ENCODE measurements at regions not wholly inside any gene's neighbourhood (a gene's known extent, or its start where the extent isn't known, plus 50 kb on each side); places are given as distances from the start of the nearest gene placed in this dataset.

DNA sequence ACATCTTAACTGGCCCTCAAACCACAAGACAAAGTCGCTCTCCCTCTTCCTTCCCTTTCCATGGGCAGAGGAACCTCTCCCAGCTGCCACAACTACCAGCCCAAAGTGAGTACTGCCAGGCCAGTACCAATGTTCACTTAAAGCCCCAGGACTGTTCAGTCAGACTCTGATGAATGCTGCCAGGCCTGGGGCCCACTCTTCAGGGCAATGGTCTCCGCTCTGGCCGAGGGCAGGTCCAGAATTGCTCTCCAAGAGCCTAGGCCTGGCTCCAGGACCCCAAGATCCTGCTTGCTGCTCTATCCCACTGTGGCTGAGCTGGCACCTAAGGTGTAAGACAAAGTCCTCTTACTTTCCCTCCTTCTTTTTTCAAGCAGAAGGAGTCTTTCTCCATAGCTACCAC, 790.9 kb downstream of the KLHL13 start:
- H3K4me1 ChIP-seq (ENCODE audit: insufficient read depth, low read length) = peaks cover 3% of the 10 kb centered on the region; the same call in 1 of the 2 replicates
- no peak overlapping the region for H2BK15ac ChIP-seq (ENCODE audit: low read depth, low read length)
- no peak overlapping the region for H2BK12ac ChIP-seq (ENCODE audit: insufficient read length, low read depth, low read length)
- H2BK5ac ChIP-seq (ENCODE audit: insufficient read length, low read length) = no peak overlapping the region
- Mint-ChIP-seq H3K4me3 (no peak overlapping the region), H3K27me3 (ENCODE audit: low read depth) (peaks cover 29% of the 10 kb centered on the region), H3K27ac (no peak overlapping the region), H3K9me3 (peaks cover 50 to 52% of the 10 kb centered on the region in 2 experiments), H3K36me3 (ENCODE audit: insufficient read depth in 1 of 3, low read depth in 3 of 3) (peaks cover 32 to 70% (median 37%) of the 10 kb centered on the region in 3 experiments), H3K4me1 (peaks cover 27 to 29% of the 10 kb centered on the region in 2 experiments)
- no peak overlapping the region for H3K18ac ChIP-seq (ENCODE audit: insufficient read length, low read depth, low read length)
- TF ChIP-seq, protein P1, sequence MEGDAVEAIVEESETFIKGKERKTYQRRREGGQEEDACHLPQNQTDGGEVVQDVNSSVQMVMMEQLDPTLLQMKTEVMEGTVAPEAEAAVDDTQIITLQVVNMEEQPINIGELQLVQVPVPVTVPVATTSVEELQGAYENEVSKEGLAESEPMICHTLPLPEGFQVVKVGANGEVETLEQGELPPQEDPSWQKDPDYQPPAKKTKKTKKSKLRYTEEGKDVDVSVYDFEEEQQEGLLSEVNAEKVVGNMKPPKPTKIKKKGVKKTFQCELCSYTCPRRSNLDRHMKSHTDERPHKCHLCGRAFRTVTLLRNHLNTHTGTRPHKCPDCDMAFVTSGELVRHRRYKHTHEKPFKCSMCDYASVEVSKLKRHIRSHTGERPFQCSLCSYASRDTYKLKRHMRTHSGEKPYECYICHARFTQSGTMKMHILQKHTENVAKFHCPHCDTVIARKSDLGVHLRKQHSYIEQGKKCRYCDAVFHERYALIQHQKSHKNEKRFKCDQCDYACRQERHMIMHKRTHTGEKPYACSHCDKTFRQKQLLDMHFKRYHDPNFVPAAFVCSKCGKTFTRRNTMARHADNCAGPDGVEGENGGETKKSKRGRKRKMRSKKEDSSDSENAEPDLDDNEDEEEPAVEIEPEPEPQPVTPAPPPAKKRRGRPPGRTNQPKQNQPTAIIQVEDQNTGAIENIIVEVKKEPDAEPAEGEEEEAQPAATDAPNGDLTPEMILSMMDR (conservative IDR thresholded peaks at IDR 0.05) = no peak
- H4K8ac ChIP-seq (replicated peaks; ENCODE audit: insufficient read length, low read depth, low read length) = no peak overlapping the region
- H4K5ac ChIP-seq (ENCODE audit: insufficient read length, low read depth, low read length) = no peak overlapping the region
- no peak overlapping the region for H2BK120ac ChIP-seq (ENCODE audit: low read depth, low read length, poor library complexity, severe bottlenecking)
- H3K14ac ChIP-seq (ENCODE audit: insufficient read depth, low read length) = no peak overlapping the region
- no peak overlapping the region for H4K91ac ChIP-seq (ENCODE audit: insufficient read length, low read depth, low read length)
- no peak overlapping the region for H3K27ac ChIP-seq (ENCODE audit: insufficient read length, low read depth, low read length)
- DNase-seq = no peak
- H2AK5ac ChIP-seq (ENCODE audit: insufficient read length, low read length) = peak overlapping the region; percentile 3
- peaks cover 8% of the 10 kb centered on the region for H3K9me3 ChIP-seq (ENCODE audit: control insufficient read depth, low read depth, low read length)
- H2AFZ ChIP-seq (ENCODE audit: low read length) = no peak overlapping the region
- H2BK20ac ChIP-seq (ENCODE audit: low read depth, low read length, poor library complexity, severe bottlenecking) = no peak overlapping the region
- H3K9ac ChIP-seq (ENCODE audit: extremely low read depth, insufficient read length, low read length) = no peak overlapping the region
- no peak overlapping the region for H3K4me2 ChIP-seq (ENCODE audit: insufficient read depth, insufficient read length, low read length)
- no peak overlapping the region for H3T11ph ChIP-seq (ENCODE audit: low read length)
- WGBS (ENCODE audit: extremely low coverage, insufficient read length, low lambda C conversion rate) = no CpG with 5 or more reads among the region's 3 CpGs
- no peak overlapping the region for H3K56ac ChIP-seq (ENCODE audit: insufficient read length, low read depth, low read length)
- no peaks in the 10 kb centered on the region for H3K23me2 ChIP-seq (ENCODE audit: insufficient read length, low read depth, low read length, poor library complexity, severe bottlenecking)
- H3K4ac ChIP-seq (ENCODE audit: low read depth, low read length) = no peak overlapping the region
- no peak overlapping the region for H3K23ac ChIP-seq (ENCODE audit: insufficient read length, low read depth, low read length)
- H3K79me1 ChIP-seq (ENCODE audit: insufficient read depth, low read depth, low read length, poor library complexity, severe bottlenecking) = no peaks in the 10 kb centered on the region
- H4K20me1 ChIP-seq (ENCODE audit: control insufficient read depth, insufficient read depth, insufficient read length) = no peaks in the 10 kb centered on the region
- H3K27me3 ChIP-seq (ENCODE audit: insufficient read depth, low read length) = no peaks in the 10 kb centered on the region; the same call in 1 of the 2 replicates
- no peaks in the 10 kb centered on the region for H3K79me2 ChIP-seq (ENCODE audit: insufficient read depth, low read length)
